ENCODE measurements at regions not wholly inside any gene's neighbourhood (a gene's known extent, or its start where the extent isn't known, plus 50 kb on each side); places are given as distances from the start of the nearest gene placed in this dataset.

DNA sequence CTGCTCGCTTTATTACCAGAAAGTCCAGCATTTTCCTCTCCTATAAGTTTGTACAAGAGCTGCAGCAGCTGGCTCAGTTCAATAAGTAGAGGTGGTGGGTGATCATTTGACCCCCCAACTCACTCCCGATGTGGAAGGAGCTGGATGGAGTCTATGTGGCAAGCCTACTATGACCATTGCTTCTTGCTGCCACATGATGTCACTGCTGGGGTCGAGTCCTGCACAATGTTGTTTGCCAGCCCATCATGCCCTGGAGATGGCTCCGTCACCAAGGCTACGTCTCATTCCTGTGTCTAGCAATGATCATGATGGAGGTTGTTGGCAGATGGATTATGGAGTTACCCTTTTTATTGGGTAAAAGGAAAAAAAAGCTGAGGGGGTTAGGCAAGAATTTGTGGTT, 266.3 kb downstream of the PSAT1 start:
- Histone ChIP-seq H3K4me3 (no peak overlapping the region), H3K9me3 (no peaks in the 10 kb centered on the region), H3K27me3 (ENCODE audit: low read depth) (no peaks in the 10 kb centered on the region), H3K4me1 (no peaks in the 10 kb centered on the region), H3K36me3 (no peaks in the 10 kb centered on the region), H3K27ac (no peak overlapping the region)
- intact Hi-C loops (cut with DNase I) = no loop called here
- TF ChIP-seq, protein P1, sequence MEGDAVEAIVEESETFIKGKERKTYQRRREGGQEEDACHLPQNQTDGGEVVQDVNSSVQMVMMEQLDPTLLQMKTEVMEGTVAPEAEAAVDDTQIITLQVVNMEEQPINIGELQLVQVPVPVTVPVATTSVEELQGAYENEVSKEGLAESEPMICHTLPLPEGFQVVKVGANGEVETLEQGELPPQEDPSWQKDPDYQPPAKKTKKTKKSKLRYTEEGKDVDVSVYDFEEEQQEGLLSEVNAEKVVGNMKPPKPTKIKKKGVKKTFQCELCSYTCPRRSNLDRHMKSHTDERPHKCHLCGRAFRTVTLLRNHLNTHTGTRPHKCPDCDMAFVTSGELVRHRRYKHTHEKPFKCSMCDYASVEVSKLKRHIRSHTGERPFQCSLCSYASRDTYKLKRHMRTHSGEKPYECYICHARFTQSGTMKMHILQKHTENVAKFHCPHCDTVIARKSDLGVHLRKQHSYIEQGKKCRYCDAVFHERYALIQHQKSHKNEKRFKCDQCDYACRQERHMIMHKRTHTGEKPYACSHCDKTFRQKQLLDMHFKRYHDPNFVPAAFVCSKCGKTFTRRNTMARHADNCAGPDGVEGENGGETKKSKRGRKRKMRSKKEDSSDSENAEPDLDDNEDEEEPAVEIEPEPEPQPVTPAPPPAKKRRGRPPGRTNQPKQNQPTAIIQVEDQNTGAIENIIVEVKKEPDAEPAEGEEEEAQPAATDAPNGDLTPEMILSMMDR (IDR thresholded peaks at IDR 0.05) = no peak
- DNase-seq (no peak), ATAC-seq (no peak)

DNA sequence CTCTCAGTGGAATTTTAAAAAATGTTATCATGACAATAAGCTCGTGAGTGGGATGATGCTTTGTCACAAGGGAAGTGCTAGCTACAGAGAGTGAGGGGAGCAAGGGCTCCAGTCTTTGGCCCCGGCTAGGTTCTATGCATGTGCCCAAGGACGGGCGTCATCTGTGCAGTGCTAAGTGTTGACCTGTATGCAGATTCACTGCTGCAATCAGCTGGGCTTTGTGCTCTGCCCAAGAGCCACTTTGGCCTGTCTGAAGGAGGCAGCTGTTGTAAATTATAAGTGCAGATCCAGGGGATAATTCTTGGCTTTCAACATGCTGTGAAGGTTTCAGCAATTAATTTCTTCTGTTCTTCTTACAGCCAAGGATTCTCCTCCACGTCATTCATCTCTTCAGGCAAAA, 268.6 kb downstream of the PSAT1 start:
- DNase-seq (no peak), ATAC-seq (no peak)
- TF ChIP-seq, protein P1 (IDR thresholded peaks at IDR 0.05) = no peak
- Histone ChIP-seq H3K27ac (no peak overlapping the region), H3K27me3 (ENCODE audit: low read depth) (no peaks in the 10 kb centered on the region), H3K4me1 (no peaks in the 10 kb centered on the region), H3K9me3 (no peaks in the 10 kb centered on the region), H3K36me3 (no peaks in the 10 kb centered on the region), H3K4me3 (no peak overlapping the region)
- intact Hi-C loops (cut with DNase I) = no loop called here

DNA sequence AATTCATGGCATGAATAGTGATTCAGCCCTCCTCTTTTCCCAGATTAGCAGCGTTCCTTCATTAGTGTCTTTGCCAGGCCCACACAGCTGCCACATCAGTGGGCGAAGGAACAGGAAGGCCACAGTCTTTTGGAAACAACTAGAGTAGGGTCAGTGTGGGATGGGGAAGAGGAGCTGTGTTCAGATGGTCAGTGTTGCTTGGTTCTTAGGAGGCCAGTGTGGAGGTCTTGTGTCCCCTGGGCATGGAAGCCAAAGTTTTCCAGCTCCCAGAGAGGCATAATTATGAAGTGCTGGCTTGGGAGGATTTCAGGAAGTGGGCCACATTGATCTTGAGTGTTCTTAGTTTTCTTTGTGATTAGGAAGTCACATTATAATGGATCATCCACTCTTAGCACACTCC, 269.6 kb downstream of the PSAT1 start:
- TF ChIP-seq, protein P1 (IDR thresholded peaks at IDR 0.05) = no peak
- Histone ChIP-seq H3K4me3 (no peak overlapping the region), H3K36me3 (no peaks in the 10 kb centered on the region), H3K9me3 (no peaks in the 10 kb centered on the region), H3K27me3 (ENCODE audit: low read depth) (no peaks in the 10 kb centered on the region), H3K27ac (no peak overlapping the region), H3K4me1 (no peaks in the 10 kb centered on the region)
- no peak for ATAC-seq
- DNase-seq = no peak
- intact Hi-C loops (cut with DNase I) = no loop called here

DNA sequence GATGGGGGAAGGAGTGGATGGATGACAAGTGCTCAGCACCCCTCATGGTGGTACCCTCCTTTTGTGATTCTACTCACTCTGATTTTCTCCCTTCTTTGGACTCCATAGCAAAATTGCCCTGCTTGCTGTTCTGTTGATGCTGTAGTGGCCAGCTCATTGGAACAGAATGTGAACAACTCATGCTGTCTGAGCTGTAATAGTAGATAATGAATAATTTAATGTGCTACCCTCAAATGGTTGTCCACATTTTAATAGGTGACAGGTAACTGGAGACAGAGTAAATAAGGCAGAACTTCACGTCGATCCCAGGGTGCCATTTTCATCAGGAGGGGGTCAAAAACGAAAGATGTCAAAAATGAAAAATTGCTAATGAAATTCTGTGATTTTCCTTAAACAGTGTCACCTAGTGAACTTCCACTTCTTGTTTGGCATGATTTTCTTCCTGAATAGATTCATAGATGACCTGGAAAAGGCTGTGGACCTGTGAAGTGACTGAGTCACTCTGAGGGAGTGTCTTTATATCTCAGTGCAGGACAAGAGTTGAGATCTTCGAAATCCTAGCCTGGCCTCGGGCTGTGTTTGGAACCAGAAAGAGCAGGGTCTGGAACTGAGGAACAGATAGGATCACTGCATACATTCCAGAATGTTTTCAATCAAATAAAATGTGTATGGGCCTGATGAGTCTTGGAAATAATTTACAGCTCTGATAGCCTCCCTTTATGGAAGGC, 270.2 kb downstream of the PSAT1 start:
- H3K9me3 ChIP-seq = no peaks in the 10 kb centered on the region
- intact Hi-C loops (cut with DNase I) = no loop called here
- H3K4me3 ChIP-seq = no peak overlapping the region
- H3K27ac ChIP-seq = no peak overlapping the region
- TF ChIP-seq, protein P1 (IDR thresholded peaks at IDR 0.05) = no peak
- no peak for DNase-seq
- no peak for ATAC-seq
- no peaks in the 10 kb centered on the region for H3K4me1 ChIP-seq
- H3K27me3 ChIP-seq (ENCODE audit: low read depth) = no peaks in the 10 kb centered on the region
- H3K36me3 ChIP-seq = no peaks in the 10 kb centered on the region

DNA sequence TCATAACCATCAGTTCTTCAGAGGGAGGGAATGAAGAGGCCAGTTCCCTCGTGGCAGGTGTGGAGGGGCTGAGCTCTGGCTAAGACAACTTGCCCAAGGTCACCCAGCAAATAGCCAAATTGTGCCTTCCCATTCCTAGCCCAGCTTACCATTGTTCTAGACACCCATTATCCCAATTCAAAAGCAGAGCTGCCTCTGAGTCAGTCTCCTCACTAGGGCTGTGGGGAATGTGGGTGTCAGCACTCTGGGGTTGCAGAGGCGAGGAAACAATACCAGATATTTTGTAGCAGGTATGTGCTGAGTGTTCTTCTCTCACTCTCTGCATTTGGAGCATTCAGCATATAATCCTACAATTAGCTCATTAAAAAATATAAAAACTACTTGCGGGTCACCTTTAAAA, 270.8 kb downstream of the PSAT1 start:
- intact Hi-C loops (cut with DNase I) = no loop called here
- DNase-seq = no peak
- TF ChIP-seq, protein P1 (IDR thresholded peaks at IDR 0.05) = no peak
- Histone ChIP-seq H3K4me1 (no peaks in the 10 kb centered on the region), H3K27ac (no peak overlapping the region), H3K9me3 (no peaks in the 10 kb centered on the region), H3K27me3 (ENCODE audit: low read depth) (no peaks in the 10 kb centered on the region), H3K4me3 (no peak overlapping the region), H3K36me3 (no peaks in the 10 kb centered on the region)
- ATAC-seq = no peak

Data from lower lobe of right lung (tissue), 2 donors.